Uterus (tissue), 3 donors: ENCODE measurements at regions not wholly inside any gene's neighbourhood (a gene's known extent, or its start where the extent isn't known, plus 50 kb on each side); places are given as distances from the start of the nearest gene placed in this dataset.

Experiments
- DNase-seq, 2 donors: peaks; one replicate each; pipeline ENCODE4 v3.0.0-alpha.2; 2019 to 2020
- H3K27ac ChIP-seq, 2 donors: fragments of 200-600 bp; sonication (generic); 1 replicate in 1 of 2; 2 replicates in 1 of 2; pipeline ENCODE4 v1.5.1; 2016 to 2018
- H3K27me3 ChIP-seq, 2 donors: fragments of 200-600 bp; sonication (generic); one replicate each; pipeline ENCODE4 v1.5.1; 2018 to 2019; ENCODE audit warnings: control low read depth in 1 of 2
- H3K36me3 ChIP-seq, 2 donors: fragments of 200-600 bp; sonication (generic); one replicate each; pipeline ENCODE4 v1.5.1; 2019; ENCODE audit warnings: control low read depth in 1 of 2
- H3K4me1 ChIP-seq, 2 donors: fragments of 200-600 bp; sonication (generic); one replicate each; pipeline ENCODE4 v1.5.1; 2018 to 2019; ENCODE audit warnings: control low read depth in 1 of 2
- H3K4me3 ChIP-seq, 2 donors: fragments of 200-600 bp; sonication (generic); 1 replicate in 1 of 2; 2 replicates in 1 of 2; pipeline ENCODE4 v1.5.1; 2018 to 2019; ENCODE audit warnings: mild to moderate bottlenecking in 1 of 2
- H3K9me3 ChIP-seq, 2 donors: fragments of 200-600 bp; sonication (generic); one replicate each; pipeline ENCODE4 v1.5.1; 2019; ENCODE audit warnings: control low read depth in 1 of 2
- POLR2A ChIP-seq, 2 donors: fragments of 450-650 bp; IDR thresholded peaks; one replicate each; pipeline ENCODE4 v1.6.1; 2016; ENCODE audit warnings: antibody characterized with exemption in 2 of 2, mild to moderate bottlenecking in 1 of 2, moderate library complexity in 1 of 2
- intact Hi-C: fragments of 100-400 bp; cut with DNase I; formaldehyde crosslinking; loops from one replicate; pipeline ENCODE4 v1.15.1; 2023; ENCODE audit warnings: low total_unique reads
- TF ChIP-seq, protein P1 (sequence below), 4 experiments: fragments of 200-600 bp in 2 of 4; fragments of 450-650 bp in 2 of 4; sonication (generic) in 2 of 4; IDR thresholded peaks; one replicate each; pipeline ENCODE4 v1.5.1; 2016 to 2019; ENCODE audit warnings: antibody characterized with exemption in 4 of 4, mild to moderate bottlenecking in 2 of 4, moderate library complexity in 1 of 4
- donor health status: DM: yes; HTN: yes; CAD: no.

DNA sequence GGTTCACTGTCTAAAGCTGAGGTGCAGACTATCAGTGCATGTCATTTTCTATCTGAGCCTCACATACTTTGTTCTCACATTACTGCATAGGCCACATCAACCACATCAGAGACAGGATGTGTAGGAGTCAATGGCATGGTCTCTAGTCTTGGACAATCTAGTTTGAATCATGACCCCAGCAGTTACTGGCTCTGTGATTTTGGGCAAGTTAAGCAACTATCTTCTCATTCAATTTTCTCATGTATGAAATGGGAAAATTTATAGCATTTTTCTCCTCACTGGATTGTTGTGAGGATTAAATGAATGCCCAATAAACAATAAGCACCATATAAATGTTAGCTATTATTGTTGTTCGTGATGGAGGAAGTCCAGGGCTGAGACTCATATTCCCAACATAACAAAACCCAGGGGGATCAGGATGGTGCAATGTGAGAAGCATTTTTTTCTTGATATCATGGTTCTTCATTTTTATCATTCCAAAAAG, 432.6 kb downstream of the LRIG3 start:
- DNase-seq, result no peak

DNA sequence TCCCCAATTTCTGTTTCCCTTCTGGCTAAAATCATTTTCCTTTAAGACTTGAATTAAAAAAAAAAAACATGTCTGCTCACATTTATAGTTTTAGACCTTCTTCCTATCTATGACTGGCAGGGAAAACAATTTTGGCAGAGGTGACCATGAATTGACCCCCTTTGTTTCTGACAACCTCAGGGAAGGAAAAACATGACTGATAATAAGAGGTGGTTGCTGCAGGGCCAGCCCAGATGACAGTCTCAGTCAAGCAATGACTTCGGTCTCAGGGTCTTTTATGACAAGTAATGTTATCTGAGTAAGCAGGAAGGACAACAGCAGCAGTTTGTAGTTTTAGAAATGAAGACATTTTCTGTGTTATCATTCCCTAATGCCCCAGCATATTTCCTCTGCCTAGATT, 430.9 kb downstream of the LRIG3 start:
- H3K36me3 ChIP-seq, result no peaks in the 10 kb centered on the region

More for the DNA sequence above, 432.6 kb downstream of the LRIG3 start:
- H3K27me3 ChIP-seq, result no peaks in the 10 kb centered on the region
- TF ChIP-seq POLR2A (IDR thresholded peaks at IDR 0.05), result no peak
- TF ChIP-seq, protein P1, sequence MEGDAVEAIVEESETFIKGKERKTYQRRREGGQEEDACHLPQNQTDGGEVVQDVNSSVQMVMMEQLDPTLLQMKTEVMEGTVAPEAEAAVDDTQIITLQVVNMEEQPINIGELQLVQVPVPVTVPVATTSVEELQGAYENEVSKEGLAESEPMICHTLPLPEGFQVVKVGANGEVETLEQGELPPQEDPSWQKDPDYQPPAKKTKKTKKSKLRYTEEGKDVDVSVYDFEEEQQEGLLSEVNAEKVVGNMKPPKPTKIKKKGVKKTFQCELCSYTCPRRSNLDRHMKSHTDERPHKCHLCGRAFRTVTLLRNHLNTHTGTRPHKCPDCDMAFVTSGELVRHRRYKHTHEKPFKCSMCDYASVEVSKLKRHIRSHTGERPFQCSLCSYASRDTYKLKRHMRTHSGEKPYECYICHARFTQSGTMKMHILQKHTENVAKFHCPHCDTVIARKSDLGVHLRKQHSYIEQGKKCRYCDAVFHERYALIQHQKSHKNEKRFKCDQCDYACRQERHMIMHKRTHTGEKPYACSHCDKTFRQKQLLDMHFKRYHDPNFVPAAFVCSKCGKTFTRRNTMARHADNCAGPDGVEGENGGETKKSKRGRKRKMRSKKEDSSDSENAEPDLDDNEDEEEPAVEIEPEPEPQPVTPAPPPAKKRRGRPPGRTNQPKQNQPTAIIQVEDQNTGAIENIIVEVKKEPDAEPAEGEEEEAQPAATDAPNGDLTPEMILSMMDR (IDR thresholded peaks at IDR 0.05), result no peak
- no peak overlapping the region for H3K27ac ChIP-seq
- no peak overlapping the region for H3K4me3 ChIP-seq
- no peaks in the 10 kb centered on the region for H3K9me3 ChIP-seq
- intact Hi-C loops, result no loop called here
- H3K36me3 ChIP-seq, result no peaks in the 10 kb centered on the region
- H3K4me1 ChIP-seq, result no peaks in the 10 kb centered on the region

DNA sequence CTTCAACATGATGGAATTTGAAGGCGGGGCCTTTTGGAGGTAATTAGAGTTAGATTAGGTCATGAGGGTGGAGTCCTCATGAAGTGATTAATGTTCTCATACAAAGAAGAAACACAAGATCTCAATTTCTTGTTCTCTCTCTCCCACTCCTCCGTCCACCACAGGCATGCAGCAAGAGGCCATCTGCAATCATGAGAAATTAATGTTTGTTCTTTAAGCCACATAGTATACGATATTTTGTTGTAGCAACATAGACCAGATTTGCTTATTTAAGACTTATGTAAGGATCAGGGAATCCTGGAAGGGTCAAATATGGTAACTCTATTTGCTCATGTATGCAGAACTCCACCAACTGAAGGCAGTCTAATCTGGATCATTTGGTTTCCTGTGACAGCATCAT, 429.0 kb downstream of the LRIG3 start:
- TF ChIP-seq, protein P1 (IDR thresholded peaks at IDR 0.05), result no peak
- TF ChIP-seq POLR2A (IDR thresholded peaks at IDR 0.05), result no peak
- H3K27me3 ChIP-seq, result no peaks in the 10 kb centered on the region
- no peak overlapping the region for H3K4me3 ChIP-seq
- H3K27ac ChIP-seq, result no peak overlapping the region
- H3K36me3 ChIP-seq, result no peaks in the 10 kb centered on the region
- H3K9me3 ChIP-seq, result no peaks in the 10 kb centered on the region
- intact Hi-C loops, result no loop called here
- DNase-seq, result no peak
- H3K4me1 ChIP-seq, result no peaks in the 10 kb centered on the region

More for the DNA sequence above, 430.9 kb downstream of the LRIG3 start:
- Histone ChIP-seq H3K4me3 (no peak overlapping the region), H3K27ac (no peak overlapping the region), H3K9me3 (no peaks in the 10 kb centered on the region), H3K4me1 (no peaks in the 10 kb centered on the region), H3K27me3 (no peaks in the 10 kb centered on the region)
- TF ChIP-seq, protein P1 (IDR thresholded peaks at IDR 0.05), result no peak
- TF ChIP-seq POLR2A (IDR thresholded peaks at IDR 0.05), result no peak
- intact Hi-C loops, result no loop called here
- no peak for DNase-seq

DNA sequence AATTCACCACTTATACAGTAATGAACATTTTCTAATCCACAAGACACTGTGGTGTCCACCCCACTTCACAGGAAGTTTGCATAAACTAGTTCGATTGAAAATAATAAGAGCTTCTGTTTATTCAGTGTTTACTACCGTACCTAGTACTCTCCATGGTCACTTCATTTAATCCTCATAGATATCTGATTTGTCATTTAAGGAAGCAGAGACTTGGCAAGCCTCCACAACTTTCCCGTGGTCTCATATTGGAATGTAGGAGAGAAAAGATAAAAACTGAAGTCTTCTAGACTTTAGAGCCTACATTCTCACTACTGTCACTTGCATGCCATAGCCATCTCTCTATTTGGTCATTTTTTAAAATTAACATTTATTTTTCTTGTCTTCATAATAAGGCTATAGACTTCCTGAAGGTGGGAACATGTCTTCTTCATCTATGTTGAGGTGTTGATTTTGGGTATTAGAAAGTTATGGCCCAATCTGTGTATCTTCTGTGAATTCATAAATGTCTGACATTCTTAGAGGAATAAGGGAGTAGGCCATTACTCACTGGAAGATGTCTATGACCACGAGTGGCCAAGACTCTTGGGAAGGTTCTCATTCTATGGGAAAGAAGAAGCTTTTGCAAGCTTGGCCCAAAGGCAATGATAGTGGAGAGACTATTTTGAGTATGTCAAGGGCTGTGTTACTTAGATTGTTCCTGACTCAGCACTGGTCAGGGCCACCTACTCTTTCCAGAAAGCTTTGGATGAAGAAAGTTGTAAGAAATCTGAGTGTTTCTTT, 423.7 kb downstream of the LRIG3 start:
- Histone ChIP-seq H3K4me1 (no peaks in the 10 kb centered on the region), H3K27me3 (no peaks in the 10 kb centered on the region), H3K27ac (no peak overlapping the region), H3K36me3 (no peaks in the 10 kb centered on the region), H3K4me3 (no peak overlapping the region), H3K9me3 (no peaks in the 10 kb centered on the region)
- DNase-seq, result no peak
- TF ChIP-seq, protein P1 (IDR thresholded peaks at IDR 0.05), result no peak
- TF ChIP-seq POLR2A (IDR thresholded peaks at IDR 0.05), result no peak
- intact Hi-C loops, result no loop called here

DNA sequence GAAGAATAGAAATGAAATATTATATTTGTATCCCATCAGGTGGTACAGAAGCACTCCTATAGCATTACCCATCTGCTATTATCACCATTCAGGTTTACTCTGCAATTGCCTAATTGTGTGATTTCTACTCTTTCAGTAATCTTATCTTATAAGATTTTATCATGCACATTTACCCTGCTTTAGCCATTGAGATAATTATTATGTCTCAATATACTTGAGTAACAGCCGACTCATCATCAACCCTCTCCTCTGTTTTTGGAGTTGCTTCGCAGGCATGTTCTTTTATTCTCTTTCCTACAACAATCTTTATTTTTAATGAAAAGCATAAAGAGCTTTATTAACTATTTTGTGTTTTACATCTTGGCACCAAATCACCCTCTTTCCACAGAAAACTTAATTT, 419.9 kb downstream of the LRIG3 start:
- Histone ChIP-seq H3K4me1 (no peaks in the 10 kb centered on the region), H3K4me3 (no peak overlapping the region), H3K27me3 (no peaks in the 10 kb centered on the region), H3K27ac (no peak overlapping the region), H3K9me3 (no peaks in the 10 kb centered on the region), H3K36me3 (no peaks in the 10 kb centered on the region)
- intact Hi-C loops, result no loop called here
- DNase-seq, result no peak
- no peak for TF ChIP-seq POLR2A (IDR thresholded peaks at IDR 0.05)
- TF ChIP-seq, protein P1 (IDR thresholded peaks at IDR 0.05), result no peak
